HG03108 (cell line): ENCODE measurements at regions not wholly inside any gene's neighbourhood (a gene's known extent, or its start where the extent isn't known, plus 50 kb on each side); places are given as distances from the start of the nearest gene placed in this dataset.
"Not testable (repeated sequence)": the region's sequence is repeated elsewhere in the genome, so short reads cannot be mapped to it uniquely, and the experiment has no call there.

Source experiments
- ATAC-seq: cut with Tn5 transposase; IDR thresholded peaks from one replicate; pipeline ENCODE4 v1.9.1; 2021; ENCODE audit warnings: moderate library complexity; ENCODE audit not compliant: unreplicated experiment

DNA sequence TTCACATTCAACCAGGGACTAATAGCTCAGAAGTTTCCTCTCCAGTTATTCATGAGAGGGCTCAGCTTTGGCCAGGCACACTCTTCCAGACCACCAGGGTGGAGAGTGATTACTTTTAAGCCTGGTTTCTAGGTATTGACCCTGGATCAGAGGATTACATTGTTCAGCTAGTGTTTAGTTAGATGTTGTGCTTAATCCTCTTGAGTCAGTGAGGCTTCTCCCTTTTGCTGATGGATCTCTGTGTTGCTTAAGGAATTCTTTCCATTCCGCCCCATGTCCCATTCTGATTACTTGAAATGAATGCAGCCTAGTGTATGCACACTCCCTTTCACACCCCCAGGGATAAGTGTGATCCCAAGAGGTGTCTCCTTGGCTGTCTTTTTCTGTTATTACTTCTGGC lies 271.7 kb upstream of the ANO5 start:
- ATAC-seq = no peak

DNA sequence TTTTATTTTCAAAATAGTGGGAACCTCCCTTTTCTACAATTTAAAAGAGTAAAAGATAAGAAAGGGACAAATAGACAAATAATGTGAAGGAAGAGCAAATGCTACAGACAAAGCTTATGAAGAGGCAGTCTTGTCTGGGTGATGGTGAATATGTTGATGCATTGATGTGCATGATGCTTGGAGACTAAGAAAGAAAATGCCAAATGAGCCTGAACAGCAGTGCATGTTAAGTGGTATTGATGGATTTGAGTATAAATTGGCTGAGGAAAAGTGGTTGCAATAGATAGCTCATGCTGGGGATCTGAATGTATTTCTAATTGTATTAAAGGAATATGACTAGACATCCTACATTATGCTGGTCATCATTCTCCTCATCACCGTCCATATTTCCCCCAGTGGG lies 268.6 kb upstream of the ANO5 start:
- no peak for ATAC-seq

DNA sequence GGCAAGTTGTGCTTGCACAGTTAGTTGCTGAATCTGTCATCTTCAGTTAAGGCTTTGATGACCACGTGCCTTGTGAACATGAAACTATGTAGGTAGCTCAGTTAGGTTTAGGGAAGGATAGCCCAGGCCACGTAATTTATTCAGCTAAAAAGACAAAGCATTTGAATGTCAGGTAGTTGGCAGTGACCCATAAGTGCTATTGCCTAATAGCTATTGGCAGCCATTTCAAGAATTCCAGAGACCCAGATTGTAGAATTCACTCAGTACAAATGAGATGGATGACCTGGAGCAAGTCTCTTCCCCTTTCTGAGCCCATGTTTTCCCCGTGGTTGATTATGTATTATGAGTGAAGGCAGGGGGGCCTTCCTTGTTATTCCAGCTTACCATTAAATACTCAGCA lies 265.3 kb upstream of the ANO5 start:
- no peak for ATAC-seq

- no peak for ATAC-seq
Measured at GRCh38 chr11:21928847-21929246, 264.0 kb upstream of the ANO5 start.

- ATAC-seq = no peak
Measured at GRCh38 chr11:21930408-21930807, 262.5 kb upstream of the ANO5 start.

- no peak for ATAC-seq
Measured at GRCh38 chr11:21931436-21932101, 261.3 kb upstream of the ANO5 start.

GRCh38 chr11:21933095-21933494 lies 259.8 kb upstream of the ANO5 start:
- ATAC-seq = no peak

DNA sequence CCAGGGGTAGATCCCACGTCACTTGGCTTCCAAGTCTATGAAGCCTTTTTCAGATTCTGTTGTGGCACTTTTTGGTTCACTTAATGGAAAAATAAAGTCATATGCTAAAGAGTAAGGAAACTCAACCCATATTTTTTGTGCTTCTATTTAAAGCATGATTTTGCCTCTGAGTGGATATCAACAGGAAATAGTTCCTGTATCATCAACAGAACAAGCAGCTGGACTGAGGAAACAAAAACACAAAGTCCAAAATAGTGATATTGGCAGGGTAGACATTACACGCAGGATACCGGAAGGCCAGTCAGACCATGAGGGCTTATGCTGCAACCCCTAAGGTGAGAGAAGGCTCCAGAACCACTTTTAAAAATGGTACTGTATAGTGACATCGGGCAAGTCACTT lies 248.3 kb upstream of the ANO5 start:
- no peak for ATAC-seq

- no peak for ATAC-seq
Measured at GRCh38 chr11:21948876-21949275, 244.0 kb upstream of the ANO5 start.

DNA sequence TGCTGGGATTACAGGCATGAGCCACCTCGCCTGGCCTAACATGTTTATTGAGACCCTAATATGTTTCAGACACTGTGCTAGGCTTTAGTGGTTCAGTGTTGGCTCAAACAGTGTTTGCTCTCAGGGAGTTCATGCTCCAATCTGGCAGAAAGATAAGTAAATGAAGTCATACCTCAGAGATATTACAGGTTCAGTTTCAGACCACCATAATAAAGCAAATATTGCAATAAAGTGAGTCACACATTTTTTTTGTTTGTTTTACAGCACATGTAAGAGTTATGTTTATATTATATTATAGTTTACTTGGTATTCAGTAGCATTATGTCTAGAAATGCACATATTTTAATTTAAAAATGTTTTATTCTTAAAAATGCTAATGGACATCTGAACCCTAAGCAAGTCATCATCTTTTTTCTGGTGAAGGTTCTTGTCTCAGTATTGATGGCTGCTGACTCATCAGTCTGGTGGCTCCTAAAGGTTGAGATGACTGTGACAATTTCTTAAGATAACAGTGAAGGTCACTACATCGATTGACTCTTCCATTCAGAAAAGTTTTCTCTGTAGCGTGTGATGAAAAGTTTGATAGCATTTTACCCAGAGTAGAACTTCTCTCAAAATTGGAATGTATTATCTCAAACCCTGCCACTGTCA lies 243.0 kb upstream of the ANO5 start:
- ATAC-seq = no peak

GRCh38 chr11:21963013-21963412 lies 229.9 kb upstream of the ANO5 start:
- no peak for ATAC-seq

DNA sequence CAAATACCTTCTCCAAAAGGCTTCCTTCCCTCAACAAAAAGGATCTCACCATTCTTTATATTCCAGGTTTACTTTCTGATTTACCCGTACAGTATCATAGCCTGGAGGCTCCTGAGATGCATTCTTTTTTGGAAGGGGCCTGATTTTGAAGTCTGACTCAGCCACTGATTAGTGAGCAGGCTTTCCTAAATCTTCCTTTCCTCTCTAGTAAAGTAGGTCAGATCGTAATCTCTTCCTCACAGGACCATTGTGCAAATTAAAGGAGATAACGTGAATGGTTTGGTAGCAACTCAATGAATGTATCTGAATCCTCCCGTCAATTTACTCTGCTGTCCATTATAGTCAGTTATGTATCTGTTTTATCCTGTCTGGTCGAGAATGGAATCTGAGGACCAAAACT lies 227.7 kb upstream of the ANO5 start:
- no peak for ATAC-seq

GRCh38 chr11:21968702-21969101 lies 224.2 kb upstream of the ANO5 start:
- ATAC-seq = no peak

GRCh38 chr11:21969841-21970240 lies 223.0 kb upstream of the ANO5 start:
- ATAC-seq = no peak

- ATAC-seq = no peak
Measured at GRCh38 chr11:21975242-21975641, 217.6 kb upstream of the ANO5 start.

GRCh38 chr11:21976210-21976609 lies 216.7 kb upstream of the ANO5 start:
- no peak for ATAC-seq

GRCh38 chr11:21983431-21983830 lies 209.5 kb upstream of the ANO5 start:
- ATAC-seq = no peak

DNA sequence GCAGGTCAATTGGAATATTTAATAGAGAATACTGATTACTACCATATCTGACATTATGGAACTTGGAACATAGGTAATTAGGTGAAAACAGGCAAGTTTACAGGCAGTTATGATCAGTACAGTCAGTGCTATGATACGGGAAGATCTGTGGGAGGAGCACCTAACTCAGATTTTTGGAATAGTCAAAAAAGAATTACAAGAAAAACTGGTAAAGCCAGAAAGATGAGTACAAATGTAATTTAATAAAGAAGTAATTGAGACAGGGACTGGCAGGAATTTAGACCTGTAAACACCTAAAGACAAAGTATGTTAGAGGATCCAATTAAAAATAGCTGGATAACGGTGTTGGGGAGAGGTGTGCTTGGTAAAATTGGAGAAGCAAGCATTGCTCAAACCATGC lies 206.5 kb upstream of the ANO5 start:
- no peak for ATAC-seq

DNA sequence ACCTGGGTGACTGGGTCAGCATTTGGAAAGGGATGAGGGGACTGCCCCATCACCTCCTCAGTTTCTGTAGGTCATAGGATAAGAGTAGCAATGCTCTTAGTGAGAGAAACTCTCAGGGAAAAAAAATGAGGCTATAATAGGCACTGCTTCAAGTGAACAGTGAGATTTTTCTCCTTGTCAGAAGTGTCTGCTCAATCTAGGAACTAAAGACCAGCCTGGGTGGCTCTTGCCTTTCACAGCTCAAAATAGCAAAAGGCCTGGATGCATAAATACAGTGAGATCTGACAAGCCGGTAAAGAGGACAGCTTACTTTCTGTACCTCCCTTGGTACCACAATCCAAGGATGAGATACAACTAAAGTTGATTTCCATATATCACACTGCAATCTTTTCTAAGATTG lies 205.6 kb upstream of the ANO5 start:
- ATAC-seq = no peak

DNA sequence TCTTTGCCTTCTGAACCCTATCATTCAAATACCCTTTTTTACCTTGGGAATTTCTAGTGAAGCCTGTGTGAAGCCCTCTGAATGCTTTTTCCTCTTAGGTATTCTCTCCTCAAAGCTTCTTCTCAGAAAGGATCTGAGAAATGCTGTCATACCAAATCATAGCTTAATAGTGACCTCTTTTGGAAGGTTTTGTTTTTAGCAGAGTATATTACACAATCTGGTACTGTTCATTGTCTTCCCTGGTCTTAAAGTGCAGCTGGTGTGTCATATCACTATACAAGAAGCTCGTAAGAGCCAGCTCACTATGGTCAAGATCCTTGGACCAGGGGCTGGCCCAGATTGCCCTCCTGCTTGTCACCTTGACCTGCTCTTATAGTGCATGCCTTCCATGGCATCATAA lies 204.4 kb upstream of the ANO5 start:
- no peak for ATAC-seq

GRCh38 chr11:22001803-22002202 lies 191.1 kb upstream of the ANO5 start:
- not testable (repeated sequence) for ATAC-seq

DNA sequence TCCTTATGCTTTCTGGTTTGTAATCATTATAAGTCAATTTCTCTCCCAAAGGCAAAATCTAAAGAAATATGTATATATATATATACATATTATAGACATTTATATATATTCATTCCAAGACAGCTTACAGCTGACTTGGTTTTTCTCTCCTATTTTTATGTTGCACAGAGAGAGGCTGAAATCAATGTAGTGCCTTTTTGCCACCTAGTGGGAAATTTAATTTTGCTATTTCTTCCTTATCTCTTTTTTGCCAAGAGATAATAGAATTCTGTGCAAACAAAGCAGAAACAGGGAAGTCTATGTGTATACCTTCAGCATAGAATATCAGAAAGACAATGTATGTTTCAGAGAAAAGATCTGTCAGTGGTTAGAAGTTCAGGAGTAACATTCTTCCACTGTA lies 186.0 kb upstream of the ANO5 start:
- no peak for ATAC-seq

GRCh38 chr11:22031791-22032190 lies 161.1 kb upstream of the ANO5 start:
- no peak for ATAC-seq
